ENCODE measurements at regions not wholly inside any gene's neighbourhood (a gene's known extent, or its start where the extent isn't known, plus 50 kb on each side); places are given as distances from the start of the nearest gene placed in this dataset.

DNA sequence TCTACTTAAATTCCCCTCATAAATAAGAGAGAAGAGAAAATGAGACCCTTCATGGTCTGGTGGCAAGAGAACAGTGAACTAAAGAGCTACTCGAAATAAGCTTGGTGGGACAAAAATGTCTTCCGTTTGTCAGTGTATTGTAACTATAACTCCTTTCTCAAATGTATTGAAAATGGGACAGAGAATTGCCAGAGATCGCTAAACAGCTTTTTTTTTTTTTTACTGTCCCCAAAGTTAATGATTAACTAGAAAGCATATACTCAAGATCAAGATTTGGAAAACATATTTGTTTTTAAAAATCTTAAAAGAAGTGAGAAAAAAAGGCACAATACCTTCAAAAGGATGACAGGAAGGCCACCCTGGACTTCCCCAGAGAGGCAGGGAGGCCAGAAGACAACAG, 206.4 kb upstream of the CTNND2 start:
- no peak for DNase-seq
- no peaks in the 10 kb centered on the region for H3K27me3 Mint-ChIP-seq
- ChIA-PET CTCF (no interaction called here), POLR2A (interaction anchor here in 1 of 2 donors (0.6 kb wide), 1 partner anchor 60 kb away, joined by 4 read pairs; no protein-coding TSS in a partner anchor)
- Histone ChIP-seq H3K27me3 (replicated peaks in 1 of 2; ENCODE audit: control insufficient read depth in 2 of 2, extremely low read depth in 1 of 2, insufficient read depth in 2 of 2, low read length in 1 of 2) (no peaks in the 10 kb centered on the region), H3K4me3 (ENCODE audit: control insufficient read depth in 1 of 2, extremely low read depth in 1 of 2, low read length in 1 of 2) (no peak overlapping the region), H3K36me3 (ENCODE audit: control insufficient read depth in 2 of 2, extremely low read depth in 1 of 2, insufficient read depth in 1 of 2, low read length in 1 of 2) (no peaks in the 10 kb centered on the region), H3K9me3 (no peaks in the 10 kb centered on the region), H3K27ac (ENCODE audit: low read length) (no peak overlapping the region), H3K4me1 (ENCODE audit: control insufficient read depth in 1 of 2, extremely low read depth in 1 of 2, insufficient read depth in 2 of 2, low read length in 2 of 2) (no peaks in the 10 kb centered on the region)
- WGBS (ENCODE audit: insufficient coverage): no CpG with 5 or more reads among the region's 3 CpGs
- H3K4me1 Mint-ChIP-seq: no peaks in the 10 kb centered on the region
- peaks cover 5 to 15% (median 10%) of the 10 kb centered on the region in 3 donors for H3K9me3 Mint-ChIP-seq
- no peak overlapping the region for H3K4me3 Mint-ChIP-seq
- no peaks in the 10 kb centered on the region for H3K36me3 Mint-ChIP-seq
- H3K27ac Mint-ChIP-seq: no peak overlapping the region
- ATAC-seq (replicated peaks in 1 of 4): no peak

- Histone ChIP-seq H3K27me3 (replicated peaks in 1 of 2; ENCODE audit: control insufficient read depth in 2 of 2, extremely low read depth in 1 of 2, insufficient read depth in 2 of 2, low read length in 1 of 2) (no peaks in the 10 kb centered on the region), H3K9me3 (no peaks in the 10 kb centered on the region), H3K27ac (ENCODE audit: low read length) (no peak overlapping the region), H3K36me3 (ENCODE audit: control insufficient read depth in 2 of 2, extremely low read depth in 1 of 2, insufficient read depth in 1 of 2, low read length in 1 of 2) (no peaks in the 10 kb centered on the region), H3K4me1 (ENCODE audit: control insufficient read depth in 1 of 2, extremely low read depth in 1 of 2, insufficient read depth in 2 of 2, low read length in 2 of 2) (no peaks in the 10 kb centered on the region), H3K4me3 (ENCODE audit: control insufficient read depth in 1 of 2, extremely low read depth in 1 of 2, low read length in 1 of 2) (no peak overlapping the region)
- DNase-seq (no peak), ATAC-seq (replicated peaks in 1 of 4) (no peak)
- POLR2A ChIA-PET: no interaction called here
- CTCF ChIA-PET: no interaction called here
- Mint-ChIP-seq H3K9me3 (peaks cover 5 to 15% (median 10%) of the 10 kb centered on the region in 3 donors), H3K4me3 (no peak overlapping the region), H3K36me3 (no peaks in the 10 kb centered on the region), H3K27me3 (no peaks in the 10 kb centered on the region), H3K27ac (no peak overlapping the region), H3K4me1 (no peaks in the 10 kb centered on the region)
- 83% methylated on average over 3 of the region's 5 CpGs for WGBS (ENCODE audit: insufficient coverage)
These were observed 204.9 kb upstream of the CTNND2 start for GRCh38 chr5:12109075-12109688.

GRCh38 chr5:12102151-12102550, 197.9 kb upstream of the CTNND2 start:
- no CpG with 5 or more reads among the region's 3 CpGs for WGBS (ENCODE audit: insufficient coverage)
- Histone ChIP-seq H3K4me3 (ENCODE audit: control insufficient read depth in 1 of 2, extremely low read depth in 1 of 2, low read length in 1 of 2) (no peak overlapping the region), H3K4me1 (ENCODE audit: control insufficient read depth in 1 of 2, extremely low read depth in 1 of 2, insufficient read depth in 2 of 2, low read length in 2 of 2) (no peaks in the 10 kb centered on the region), H3K27ac (ENCODE audit: low read length) (no peak overlapping the region), H3K27me3 (replicated peaks in 1 of 2; ENCODE audit: control insufficient read depth in 2 of 2, extremely low read depth in 1 of 2, insufficient read depth in 2 of 2, low read length in 1 of 2) (no peaks in the 10 kb centered on the region), H3K36me3 (ENCODE audit: control insufficient read depth in 2 of 2, extremely low read depth in 1 of 2, insufficient read depth in 1 of 2, low read length in 1 of 2) (no peaks in the 10 kb centered on the region), H3K9me3 (no peaks in the 10 kb centered on the region)
- DNase-seq (no peak), ATAC-seq (replicated peaks in 1 of 4) (no peak)
- Mint-ChIP-seq H3K36me3 (no peaks in the 10 kb centered on the region), H3K4me1 (no peaks in the 10 kb centered on the region), H3K27me3 (no peaks in the 10 kb centered on the region), H3K27ac (no peak overlapping the region), H3K4me3 (no peak overlapping the region), H3K9me3 (peaks cover 9 to 17% (median 11%) of the 10 kb centered on the region in 3 donors)
- ChIA-PET CTCF (no interaction called here), POLR2A (no interaction called here)

DNA sequence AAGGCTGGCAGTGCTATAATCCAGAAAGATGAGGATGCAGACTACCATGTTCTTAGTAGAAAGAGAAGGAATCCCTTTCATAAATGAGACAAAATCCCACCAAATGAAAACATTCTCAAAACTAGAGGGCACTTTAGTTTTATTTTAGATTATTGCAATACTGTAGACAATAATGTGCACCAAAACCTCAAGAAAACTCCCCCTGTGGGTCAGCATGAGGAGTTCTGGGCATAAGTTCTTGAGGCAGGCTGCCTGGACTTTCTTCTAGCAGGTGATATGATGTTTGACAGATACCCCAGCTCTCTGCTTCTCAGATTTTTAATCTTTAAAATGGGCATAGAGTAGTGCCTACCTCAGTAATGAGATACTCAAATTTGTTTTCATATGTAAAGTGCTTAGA, 196.3 kb upstream of the CTNND2 start:
- H3K36me3 Mint-ChIP-seq: no peaks in the 10 kb centered on the region
- no peaks in the 10 kb centered on the region for H3K27me3 Mint-ChIP-seq
- Histone ChIP-seq H3K36me3 (ENCODE audit: control insufficient read depth in 2 of 2, extremely low read depth in 1 of 2, insufficient read depth in 1 of 2, low read length in 1 of 2) (no peaks in the 10 kb centered on the region), H3K4me1 (ENCODE audit: control insufficient read depth in 1 of 2, extremely low read depth in 1 of 2, insufficient read depth in 2 of 2, low read length in 2 of 2) (no peaks in the 10 kb centered on the region), H3K9me3 (no peaks in the 10 kb centered on the region), H3K4me3 (ENCODE audit: control insufficient read depth in 1 of 2, extremely low read depth in 1 of 2, low read length in 1 of 2) (no peak overlapping the region), H3K27ac (ENCODE audit: low read length) (no peak overlapping the region), H3K27me3 (replicated peaks in 1 of 2; ENCODE audit: control insufficient read depth in 2 of 2, extremely low read depth in 1 of 2, insufficient read depth in 2 of 2, low read length in 1 of 2) (no peaks in the 10 kb centered on the region)
- no peaks in the 10 kb centered on the region for H3K4me1 Mint-ChIP-seq
- H3K9me3 Mint-ChIP-seq: peaks cover 9 to 20% (median 14%) of the 10 kb centered on the region in 3 donors
- no peak overlapping the region for H3K4me3 Mint-ChIP-seq
- H3K27ac Mint-ChIP-seq: no peak overlapping the region
- DNase-seq (no peak), ATAC-seq (replicated peaks in 1 of 4) (no peak)
- ChIA-PET POLR2A (no interaction called here), CTCF (no interaction called here)

DNA sequence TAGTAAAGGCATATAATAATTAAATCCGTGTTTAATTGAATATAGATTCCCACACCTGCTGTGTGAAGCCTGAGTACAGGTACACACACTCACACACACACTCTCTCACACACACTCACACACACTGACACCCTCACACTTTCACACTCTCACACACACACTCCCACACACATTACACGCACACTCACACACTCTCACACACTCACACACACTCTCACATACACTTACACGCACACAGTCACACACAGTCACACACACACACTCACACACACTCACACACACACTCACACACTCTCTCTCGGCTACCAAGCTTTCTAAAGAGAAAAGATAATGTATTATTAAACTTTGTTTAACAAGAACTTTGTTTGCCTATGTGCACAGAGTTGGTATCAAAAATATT, 195.1 kb upstream of the CTNND2 start:
- Mint-ChIP-seq H3K36me3 (no peaks in the 10 kb centered on the region), H3K9me3 (peaks cover 12 to 20% (median 19%) of the 10 kb centered on the region in 3 donors), H3K27me3 (no peaks in the 10 kb centered on the region), H3K27ac (no peak overlapping the region), H3K4me1 (no peaks in the 10 kb centered on the region), H3K4me3 (no peak overlapping the region)
- no peaks in the 10 kb centered on the region for H3K4me1 ChIP-seq (ENCODE audit: control insufficient read depth in 1 of 2, extremely low read depth in 1 of 2, insufficient read depth in 2 of 2, low read length in 2 of 2)
- no peaks in the 10 kb centered on the region for H3K27me3 ChIP-seq (replicated peaks in 1 of 2; ENCODE audit: control insufficient read depth in 2 of 2, extremely low read depth in 1 of 2, insufficient read depth in 2 of 2, low read length in 1 of 2)
- H3K27ac ChIP-seq (ENCODE audit: low read length): no peak overlapping the region
- no peaks in the 10 kb centered on the region for H3K36me3 ChIP-seq (ENCODE audit: control insufficient read depth in 2 of 2, extremely low read depth in 1 of 2, insufficient read depth in 1 of 2, low read length in 1 of 2)
- no peaks in the 10 kb centered on the region for H3K9me3 ChIP-seq
- H3K4me3 ChIP-seq (ENCODE audit: control insufficient read depth in 1 of 2, extremely low read depth in 1 of 2, low read length in 1 of 2): no peak overlapping the region
- no CpG with 5 or more reads among the region's 4 CpGs for WGBS (ENCODE audit: insufficient coverage)
- DNase-seq: no peak
- ChIA-PET POLR2A (no interaction called here), CTCF (no interaction called here)
- no peak for ATAC-seq (replicated peaks in 1 of 4)

GRCh38 chr5:12095808-12096281, 191.6 kb upstream of the CTNND2 start:
- no peaks in the 10 kb centered on the region for H3K36me3 Mint-ChIP-seq
- no peak overlapping the region for H3K27ac Mint-ChIP-seq
- H3K27me3 Mint-ChIP-seq: no peaks in the 10 kb centered on the region
- Histone ChIP-seq H3K27ac (ENCODE audit: low read length) (no peak overlapping the region), H3K27me3 (replicated peaks in 1 of 2; ENCODE audit: control insufficient read depth in 2 of 2, extremely low read depth in 1 of 2, insufficient read depth in 2 of 2, low read length in 1 of 2) (no peaks in the 10 kb centered on the region), H3K4me3 (ENCODE audit: control insufficient read depth in 1 of 2, extremely low read depth in 1 of 2, low read length in 1 of 2) (no peak overlapping the region), H3K36me3 (ENCODE audit: control insufficient read depth in 2 of 2, extremely low read depth in 1 of 2, insufficient read depth in 1 of 2, low read length in 1 of 2) (no peaks in the 10 kb centered on the region), H3K4me1 (ENCODE audit: control insufficient read depth in 1 of 2, extremely low read depth in 1 of 2, insufficient read depth in 2 of 2, low read length in 2 of 2) (no peaks in the 10 kb centered on the region), H3K9me3 (no peaks in the 10 kb centered on the region)
- no CpG with 5 or more reads among the region's 1 CpG for WGBS (ENCODE audit: insufficient coverage)
- ATAC-seq (replicated peaks in 1 of 4) (no peak), DNase-seq (no peak)
- POLR2A ChIA-PET: no interaction called here
- H3K4me3 Mint-ChIP-seq: no peak overlapping the region
- no peaks in the 10 kb centered on the region for H3K4me1 Mint-ChIP-seq
- CTCF ChIA-PET: no interaction called here
- peaks cover 11 to 26% (median 24%) of the 10 kb centered on the region in 3 donors for H3K9me3 Mint-ChIP-seq

DNA sequence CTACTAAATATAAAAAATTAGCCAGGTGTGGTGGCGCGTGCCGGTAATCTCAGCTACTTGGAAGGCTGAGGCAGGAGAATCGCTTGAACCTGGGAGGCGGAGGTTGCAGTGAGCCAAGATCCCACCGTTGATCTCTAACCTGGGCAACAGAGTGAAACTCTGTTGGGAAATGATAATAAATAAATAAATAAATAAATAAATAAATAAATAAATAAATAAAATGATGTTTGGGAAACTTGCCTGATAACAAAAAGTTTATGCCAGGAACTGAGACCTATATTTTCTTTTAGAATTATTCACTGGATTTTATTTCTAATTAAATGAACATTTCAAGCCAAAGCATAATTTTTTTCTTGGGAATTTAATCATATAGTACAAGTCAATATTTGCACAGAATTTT, 189.3 kb upstream of the CTNND2 start:
- no peak overlapping the region for H3K4me3 ChIP-seq (ENCODE audit: control insufficient read depth in 1 of 2, extremely low read depth in 1 of 2, low read length in 1 of 2)
- Mint-ChIP-seq H3K4me1 (no peaks in the 10 kb centered on the region), H3K27me3 (no peaks in the 10 kb centered on the region), H3K27ac (no peak overlapping the region), H3K36me3 (no peaks in the 10 kb centered on the region), H3K9me3 (peaks cover 6 to 15% (median 9%) of the 10 kb centered on the region in 3 donors), H3K4me3 (no peak overlapping the region)
- DNase-seq (no peak), ATAC-seq (replicated peaks in 1 of 4) (no peak)
- no peaks in the 10 kb centered on the region for H3K27me3 ChIP-seq (replicated peaks in 1 of 2; ENCODE audit: control insufficient read depth in 2 of 2, extremely low read depth in 1 of 2, insufficient read depth in 2 of 2, low read length in 1 of 2)
- no peaks in the 10 kb centered on the region for H3K36me3 ChIP-seq (ENCODE audit: control insufficient read depth in 2 of 2, extremely low read depth in 1 of 2, insufficient read depth in 1 of 2, low read length in 1 of 2)
- no peak overlapping the region for H3K27ac ChIP-seq (ENCODE audit: low read length)
- no peaks in the 10 kb centered on the region for H3K4me1 ChIP-seq (ENCODE audit: control insufficient read depth in 1 of 2, extremely low read depth in 1 of 2, insufficient read depth in 2 of 2, low read length in 2 of 2)
- POLR2A ChIA-PET: no interaction called here
- CTCF ChIA-PET: no interaction called here
- no CpG with 5 or more reads among the region's 6 CpGs for WGBS (ENCODE audit: insufficient coverage)
- no peaks in the 10 kb centered on the region for H3K9me3 ChIP-seq
